Renal cortical epithelial cell (primary cell): ENCODE measurements at regions not wholly inside any gene's neighbourhood (a gene's known extent, or its start where the extent isn't known, plus 50 kb on each side); places are given as distances from the start of the nearest gene placed in this dataset.

Experiments
- DNase-seq: peaks from one replicate; pipeline ENCODE4 v3.0.0-alpha.2; 2011; ENCODE audit warnings: low read depth

DNA sequence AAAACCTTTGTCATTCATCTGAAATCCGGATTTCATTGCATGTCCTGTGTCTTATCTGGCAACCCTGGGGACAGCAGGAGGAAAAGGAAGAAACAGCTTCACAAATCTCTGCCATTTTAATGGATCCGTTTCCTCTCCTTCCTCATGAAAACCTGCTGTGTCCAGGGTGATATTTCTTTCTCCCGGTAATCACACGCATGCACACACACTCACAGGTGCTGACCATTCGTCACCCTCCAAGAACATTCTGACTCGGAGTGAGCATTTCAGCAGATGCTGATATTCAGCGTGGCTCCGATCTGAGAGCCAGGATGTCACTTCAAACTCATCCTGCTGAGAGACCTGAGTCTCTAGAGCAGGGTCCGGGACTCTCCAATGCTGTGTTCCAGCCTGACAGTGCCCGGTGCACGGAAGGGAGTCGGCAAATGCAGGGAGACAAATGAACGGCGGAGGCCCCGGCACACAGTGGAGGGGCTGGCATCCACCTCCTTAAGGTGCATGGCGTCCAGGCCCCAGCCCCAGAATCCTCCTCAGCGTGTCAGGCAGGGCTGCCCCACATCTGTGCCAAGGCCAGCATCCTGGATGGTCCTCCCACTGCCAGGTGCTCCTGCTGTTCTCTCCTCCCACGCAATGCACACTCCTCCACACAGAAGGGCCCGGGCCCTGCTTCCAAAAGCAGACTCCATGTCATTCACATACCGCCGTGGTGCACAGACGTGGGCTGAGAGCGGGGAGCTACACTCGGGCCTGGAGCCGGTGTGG is 70.7 kb downstream of the RBFOX3 start:
- no peak for DNase-seq

DNA sequence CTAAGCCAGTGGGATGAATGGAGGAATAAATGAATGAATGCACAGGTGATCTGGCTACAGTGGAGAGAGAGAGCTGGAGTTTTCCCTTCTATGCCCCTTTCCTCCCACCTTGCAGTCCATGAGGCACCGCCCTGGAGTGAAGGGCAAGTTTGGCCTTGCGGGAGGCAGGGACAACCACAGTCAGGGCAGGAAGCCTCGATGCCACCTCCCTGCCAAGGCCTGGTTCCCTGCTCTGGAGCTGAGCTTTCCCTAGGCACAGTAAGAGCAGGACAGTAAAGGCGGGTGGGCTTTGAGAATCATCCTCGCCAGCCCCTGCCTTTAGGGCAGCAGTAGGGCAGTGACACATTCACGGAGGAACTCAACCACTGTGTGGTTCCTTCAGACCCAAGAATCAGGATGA is 72.6 kb downstream of the RBFOX3 start:
- DNase-seq = no peak

DNA sequence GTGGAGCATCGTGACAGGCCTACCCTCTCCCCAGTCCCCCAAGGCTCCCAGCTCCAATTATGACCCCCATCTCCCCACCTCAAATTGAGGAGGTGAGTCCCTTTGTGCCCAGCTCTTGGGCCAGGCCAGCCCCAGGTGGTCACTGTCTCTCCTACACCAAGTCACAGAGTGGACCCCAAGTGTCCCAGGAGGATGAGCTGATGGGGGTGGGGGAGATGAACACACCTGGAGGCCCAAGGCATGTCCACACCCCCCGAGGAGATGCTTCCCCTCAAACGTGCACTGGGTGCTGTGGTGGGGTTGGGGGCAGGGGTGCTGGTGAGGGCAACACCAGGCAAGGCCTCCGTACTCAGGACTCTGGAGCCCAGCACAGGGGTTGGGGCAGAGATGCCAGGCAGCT is 73.2 kb downstream of the RBFOX3 start:
- no peak for DNase-seq

DNA sequence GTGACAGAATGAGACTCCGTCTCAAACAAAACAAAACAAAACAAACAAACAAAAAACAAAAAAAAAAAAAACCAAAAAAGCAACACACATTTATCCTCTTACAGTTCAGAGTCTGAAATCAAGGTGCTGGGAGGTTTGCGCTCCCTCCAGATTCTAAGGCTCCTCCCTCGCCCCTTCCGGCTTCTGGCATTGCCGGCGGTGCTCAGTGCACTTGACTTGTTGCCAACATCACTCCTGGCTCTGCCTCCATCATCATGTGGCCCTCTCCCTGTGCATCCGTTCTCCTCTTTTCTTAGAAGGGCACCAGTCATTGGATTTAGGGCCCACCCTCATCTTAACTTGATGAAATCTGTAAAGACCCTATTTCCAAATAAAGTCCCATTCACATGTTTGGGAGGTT is 73.8 kb downstream of the RBFOX3 start:
- no peak for DNase-seq

DNA sequence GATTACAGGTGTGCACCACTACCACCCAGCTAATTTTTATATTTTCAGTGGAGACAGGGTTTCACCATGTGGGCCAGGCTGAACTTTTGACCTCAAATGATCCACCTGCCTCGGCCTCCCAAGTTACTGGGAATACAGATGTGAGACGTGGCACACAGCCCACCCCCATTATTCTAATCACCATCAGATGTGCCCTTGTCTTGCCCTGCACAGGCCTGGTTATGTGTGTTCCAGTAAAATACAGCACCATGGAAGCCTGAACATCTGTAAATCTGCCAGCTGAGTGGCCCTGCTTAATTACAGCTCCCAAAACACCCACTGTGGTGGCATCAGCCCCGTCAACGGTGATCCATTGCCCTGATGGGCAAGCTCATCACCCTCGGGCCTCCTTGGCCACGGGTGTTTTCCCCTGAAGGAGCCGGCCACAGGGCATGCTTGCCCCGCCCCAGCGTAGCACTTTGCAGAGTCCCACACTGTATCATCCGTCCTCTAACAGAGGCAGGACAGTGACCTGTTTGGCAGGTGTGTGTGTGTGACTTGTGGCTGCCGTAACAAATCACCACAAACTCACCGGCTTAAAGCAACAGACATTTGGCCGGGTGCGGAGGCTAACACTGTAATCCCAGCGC is 74.5 kb downstream of the RBFOX3 start:
- no peak for DNase-seq

DNA sequence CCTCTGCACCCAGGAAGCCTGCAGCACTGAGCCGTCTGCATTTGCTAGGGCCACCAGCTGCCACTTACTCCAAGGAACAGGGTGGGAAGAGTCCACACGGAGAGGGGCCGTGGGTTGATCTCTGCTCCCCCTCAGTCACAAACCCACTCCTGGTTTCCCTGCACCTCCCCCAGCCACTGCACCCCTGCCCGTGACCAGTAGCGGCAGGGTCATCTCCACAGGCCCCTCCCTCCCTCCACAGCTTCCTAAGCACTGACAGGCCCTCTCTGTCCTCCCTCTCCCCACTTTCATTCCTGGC is 75.2 kb downstream of the RBFOX3 start:
- DNase-seq = no peak

DNA sequence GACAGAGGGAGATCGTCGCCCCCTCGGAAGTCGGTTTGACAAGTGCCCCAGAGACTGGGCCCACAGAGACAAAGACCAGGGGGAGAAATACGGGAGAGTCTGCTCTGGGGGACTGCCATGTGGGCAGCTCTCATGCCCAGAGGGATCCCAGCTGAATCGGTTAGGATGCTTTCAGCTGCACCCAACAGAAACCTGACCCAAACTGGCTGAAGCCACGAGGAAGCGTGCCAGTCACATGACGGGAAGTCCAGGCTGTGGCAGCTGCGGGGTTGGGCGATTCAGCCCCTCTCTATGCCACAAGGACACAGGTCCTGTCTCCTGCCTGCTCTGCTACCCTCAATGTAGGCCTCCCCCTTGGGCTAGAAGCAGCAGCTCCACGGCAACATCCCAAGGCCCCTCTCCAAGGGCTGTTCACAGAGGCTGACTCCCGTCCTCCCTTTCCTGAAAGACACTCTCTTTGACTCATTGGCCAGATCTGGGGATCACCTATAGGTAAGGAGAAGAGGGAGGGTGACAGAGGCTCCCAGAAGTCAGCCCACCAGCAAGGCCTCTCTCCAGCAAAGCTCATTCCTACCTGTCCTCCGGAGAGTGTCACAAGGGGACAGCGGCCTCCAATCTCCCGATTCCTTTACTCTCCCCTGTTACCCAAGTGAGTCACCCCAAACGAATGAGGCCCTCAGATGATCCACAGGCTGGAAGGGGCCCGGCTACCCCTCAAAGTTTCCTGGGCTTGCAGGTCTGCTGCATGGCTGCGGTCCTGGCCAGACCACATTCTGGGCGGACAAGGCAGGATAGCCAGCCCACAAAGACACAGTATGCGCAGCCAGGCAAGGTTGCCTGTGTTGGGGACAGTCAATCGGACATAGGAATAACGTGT is 75.8 kb downstream of the RBFOX3 start:
- DNase-seq = no peak

DNA sequence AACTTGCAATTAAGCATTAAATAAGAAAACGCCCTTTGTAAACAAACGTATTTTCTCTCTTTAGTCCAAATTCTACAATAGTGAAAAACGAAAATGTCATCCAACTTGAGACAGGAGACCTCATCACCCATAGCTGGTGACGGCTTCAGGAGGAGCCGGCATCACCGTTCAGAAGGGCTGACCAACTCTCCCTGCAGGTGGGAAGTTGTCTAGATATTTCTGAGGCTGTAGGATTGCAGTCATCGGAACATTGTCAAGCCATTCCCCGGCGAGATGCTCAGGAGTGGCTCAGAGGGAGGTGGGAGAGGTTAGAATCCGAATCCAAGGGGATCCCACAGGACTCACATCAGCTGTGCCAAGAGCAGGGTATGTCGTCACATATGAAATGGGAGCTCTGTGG is 76.7 kb downstream of the RBFOX3 start:
- DNase-seq = no peak

DNA sequence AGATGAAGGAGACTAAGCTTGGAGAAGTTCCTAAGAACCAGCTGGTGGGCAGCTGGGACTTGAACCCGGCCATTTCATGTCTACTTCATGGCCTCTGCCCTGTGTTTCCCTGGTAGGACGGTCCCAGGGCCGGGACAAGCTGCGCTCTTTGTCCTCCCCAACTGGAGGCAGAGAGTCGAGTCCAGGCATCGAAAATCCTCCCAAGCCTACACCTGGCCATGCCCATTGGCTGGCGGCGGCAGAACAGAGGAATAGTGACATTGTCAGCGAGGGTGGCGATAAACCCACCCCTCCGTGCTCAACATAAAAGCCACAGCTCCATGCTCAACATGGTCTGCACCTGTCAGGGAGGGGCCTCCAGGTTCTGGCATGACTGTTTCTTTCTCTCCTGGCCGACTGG is 77.7 kb downstream of the RBFOX3 start:
- DNase-seq = no peak

DNA sequence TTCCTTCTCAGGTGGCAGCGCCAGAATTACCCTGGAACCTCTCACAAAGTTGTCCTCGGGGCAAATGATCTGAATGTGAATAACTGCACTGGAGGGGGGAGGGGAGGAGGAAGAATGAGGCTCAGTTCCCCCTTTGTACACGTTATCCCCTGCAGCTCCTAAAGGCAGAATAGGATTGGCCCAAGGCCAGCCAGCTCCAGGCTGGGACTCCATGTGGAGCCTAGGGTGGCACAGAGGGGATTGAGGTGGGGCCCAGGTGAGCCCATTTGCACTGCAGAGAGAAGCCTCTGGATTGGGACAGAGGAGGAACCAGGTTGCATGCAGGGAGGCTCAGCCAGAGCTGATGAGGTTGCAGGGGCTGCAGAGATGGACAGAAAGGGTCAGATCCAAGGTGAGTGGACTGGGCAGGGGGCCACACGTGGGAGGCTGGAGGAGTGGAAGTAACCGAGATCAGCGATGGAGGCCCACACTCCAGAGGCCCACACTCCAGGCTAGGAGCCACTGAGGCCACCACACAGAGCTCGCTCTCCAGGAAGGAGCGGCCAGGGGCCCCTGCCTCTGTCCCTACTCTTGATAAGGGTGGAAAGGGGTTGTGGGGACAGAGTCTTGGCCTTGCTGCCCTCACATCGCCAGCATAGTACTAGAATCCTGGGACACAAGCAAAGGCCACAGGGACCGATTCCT is 78.6 kb downstream of the RBFOX3 start:
- DNase-seq = no peak

DNA sequence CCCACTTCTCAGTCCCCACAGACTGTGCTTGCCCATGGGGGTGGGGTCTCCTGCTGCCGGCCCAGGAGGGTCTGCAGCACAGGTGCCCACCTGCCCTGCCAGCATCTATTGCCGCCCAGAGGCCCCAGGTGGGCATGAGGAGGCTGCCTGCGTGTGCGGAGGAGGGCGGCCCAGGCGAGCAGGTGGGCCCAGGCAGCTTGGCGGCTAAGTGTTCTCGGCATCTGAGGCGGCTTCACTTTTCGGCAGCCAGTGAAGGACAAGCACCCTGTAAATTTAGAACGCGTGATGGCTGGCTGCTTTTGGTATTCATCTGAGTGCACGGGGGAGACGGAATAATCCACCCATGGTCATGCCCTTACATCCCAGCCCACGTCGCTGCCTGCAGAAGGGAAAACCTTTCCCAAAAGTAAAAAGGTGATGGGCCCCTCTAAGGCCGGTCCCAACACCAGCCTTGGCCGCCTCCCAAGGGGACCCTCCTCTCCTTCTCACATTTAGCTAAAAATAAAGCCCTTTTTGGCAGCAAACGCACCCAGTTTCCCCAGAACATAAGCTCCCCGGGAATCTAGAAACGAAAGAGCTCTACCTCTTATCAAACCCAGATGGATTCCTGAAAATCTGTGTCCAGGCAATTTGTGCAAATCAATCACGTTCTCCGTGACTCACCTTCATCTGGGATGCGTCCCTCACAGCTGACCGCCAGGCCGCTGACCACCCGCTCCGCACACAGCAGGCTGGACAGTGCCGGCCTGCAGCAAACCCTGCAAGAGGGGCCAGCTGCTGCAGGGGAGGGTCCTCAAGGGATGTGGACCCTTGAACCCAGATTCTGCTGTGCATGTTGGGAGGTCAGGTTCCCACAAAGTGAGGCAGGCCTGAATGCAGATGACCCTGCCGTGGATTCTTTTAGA is 79.4 kb downstream of the RBFOX3 start:
- no peak for DNase-seq

DNA sequence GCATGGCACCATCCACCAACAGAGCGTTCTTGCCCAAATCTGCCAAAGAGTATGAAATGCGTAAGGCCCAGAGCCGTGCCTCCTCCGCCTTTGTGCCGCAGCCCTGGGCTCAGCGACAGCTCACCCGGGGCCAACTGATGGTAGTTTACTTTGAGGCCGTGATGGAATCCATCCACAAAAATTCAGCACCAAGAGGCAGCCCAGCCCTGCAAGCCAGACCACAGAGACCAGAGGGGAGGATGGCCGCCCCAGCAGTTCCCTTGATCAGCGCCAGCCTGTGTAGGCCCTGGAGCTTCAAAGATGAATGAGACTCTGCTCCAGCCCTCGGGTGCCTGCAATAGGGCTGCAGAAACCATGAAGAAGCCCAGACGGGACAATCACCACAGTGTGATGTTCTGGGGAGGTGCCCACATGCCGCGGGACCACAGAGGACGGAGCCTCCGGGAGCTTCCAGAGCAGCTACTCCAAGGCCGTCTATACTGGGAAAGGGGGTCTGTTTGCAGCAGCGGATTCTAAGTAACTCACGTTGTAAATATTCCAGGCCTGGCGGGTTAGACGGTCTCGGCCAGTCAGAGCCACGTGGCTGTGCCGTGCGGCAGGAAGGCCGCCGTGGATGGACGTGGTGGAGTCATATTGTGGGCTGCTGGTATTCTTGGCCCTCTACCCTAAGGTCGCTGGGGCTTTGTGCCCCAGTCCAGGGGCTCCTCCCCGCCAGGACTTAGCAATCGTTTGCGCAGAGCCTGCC is 80.3 kb downstream of the RBFOX3 start:
- DNase-seq = no peak

DNA sequence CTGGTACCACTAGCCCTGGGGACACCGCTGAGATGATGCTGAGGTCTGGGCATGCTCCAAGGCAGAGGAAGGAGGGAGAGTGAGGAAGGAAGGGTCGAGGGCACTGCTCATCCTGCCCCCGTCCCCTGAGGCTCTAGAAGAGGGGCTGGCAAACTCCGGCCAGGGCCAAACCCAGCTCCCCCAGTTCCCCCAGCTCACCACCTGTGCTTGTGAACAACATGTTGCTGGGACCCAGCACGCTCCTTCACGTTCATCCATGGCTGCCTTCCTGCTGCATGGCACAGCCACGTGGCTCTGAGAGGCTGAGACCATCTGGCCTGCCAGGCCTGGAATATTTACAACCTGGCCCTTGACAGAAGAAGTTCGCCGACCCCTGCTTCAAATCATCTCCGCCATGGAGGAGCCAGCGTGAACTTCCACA is 81.2 kb downstream of the RBFOX3 start:
- DNase-seq = no peak

DNA sequence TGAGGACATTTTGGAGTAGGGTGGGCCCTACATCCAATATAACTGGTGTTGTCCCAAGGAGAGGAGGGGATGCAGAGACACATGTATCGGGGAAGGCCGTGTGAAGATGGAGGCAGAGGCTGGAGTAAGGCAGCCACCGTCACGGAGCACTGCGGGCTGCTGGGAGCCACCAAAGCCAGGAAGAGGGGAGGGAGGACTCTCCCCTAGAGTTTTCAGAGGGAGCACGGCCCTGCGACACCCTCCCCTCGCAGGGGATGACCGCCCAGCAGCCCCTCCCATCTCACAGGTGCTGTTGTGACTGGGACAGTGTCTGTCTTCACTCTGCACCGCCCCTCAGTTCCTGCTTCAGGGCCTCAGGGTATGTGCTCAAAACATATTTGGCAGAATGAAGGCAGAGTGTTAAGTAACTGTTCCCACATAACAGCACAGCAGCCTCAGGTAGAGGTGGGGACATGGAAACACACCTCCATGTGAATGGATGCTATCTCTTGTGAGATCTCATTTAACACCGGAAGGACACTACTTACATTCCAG is 82.2 kb downstream of the RBFOX3 start:
- DNase-seq = no peak

DNA sequence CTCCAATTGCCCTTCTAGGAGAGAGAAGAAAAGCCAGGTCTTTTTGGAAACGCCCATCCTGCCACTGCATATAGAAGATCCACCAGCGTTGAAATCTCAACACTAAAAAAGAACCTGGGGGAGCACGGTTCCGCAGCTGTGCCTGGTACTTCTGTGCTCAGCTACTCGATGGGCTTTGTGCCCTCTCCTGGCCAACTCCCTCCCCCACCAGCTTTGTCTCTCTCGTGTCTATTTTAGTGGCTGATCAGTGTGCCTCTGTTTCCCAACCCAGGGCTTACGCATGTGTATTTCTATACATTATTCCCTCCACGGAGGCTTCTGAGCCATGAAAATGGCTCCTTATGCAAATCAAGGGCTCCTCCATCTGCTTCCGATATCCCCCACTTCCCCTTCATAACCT is 83.5 kb downstream of the RBFOX3 start:
- DNase-seq = no peak

DNA sequence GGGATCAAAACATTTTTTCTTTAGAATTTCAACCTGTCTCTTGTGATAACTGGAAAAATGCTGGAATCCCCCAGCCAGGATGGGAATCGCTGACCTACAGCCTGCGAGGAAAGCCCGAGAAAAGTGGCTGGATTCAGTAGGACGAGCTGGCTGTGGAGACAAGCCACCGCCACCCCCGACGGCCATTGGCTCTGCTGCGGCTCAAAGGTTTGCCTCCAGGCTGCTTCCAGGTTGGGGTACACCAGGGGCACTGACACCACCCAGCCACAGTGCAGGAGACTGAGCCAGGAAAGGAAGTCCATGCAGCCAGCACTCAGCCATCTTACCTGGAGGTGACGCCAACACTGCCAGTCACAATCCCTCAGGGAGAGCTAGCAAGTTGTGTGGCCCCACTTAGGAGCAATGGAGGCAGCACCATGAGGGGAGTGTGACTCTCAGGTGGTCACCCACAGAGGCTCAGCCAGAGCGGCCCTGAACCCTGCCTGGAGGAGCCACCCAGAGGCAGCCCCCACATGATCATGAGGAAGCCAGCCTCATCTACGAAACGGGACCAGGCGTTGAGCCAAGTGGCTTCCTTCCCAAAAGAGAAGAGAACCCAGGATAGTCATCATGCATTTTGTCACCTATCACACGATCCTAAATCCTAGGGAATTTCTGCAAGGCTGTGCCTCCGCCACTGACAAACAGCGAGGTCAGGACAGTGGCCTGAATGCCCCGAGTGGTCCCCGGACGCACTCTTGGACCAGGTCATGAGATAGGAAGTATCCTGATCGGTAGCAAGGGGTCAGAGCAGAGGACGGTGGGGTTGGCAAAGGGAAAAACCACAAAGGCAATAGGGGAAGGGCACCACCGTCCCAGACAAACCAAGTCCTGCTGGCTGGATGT is 84.8 kb downstream of the RBFOX3 start:
- DNase-seq = no peak

DNA sequence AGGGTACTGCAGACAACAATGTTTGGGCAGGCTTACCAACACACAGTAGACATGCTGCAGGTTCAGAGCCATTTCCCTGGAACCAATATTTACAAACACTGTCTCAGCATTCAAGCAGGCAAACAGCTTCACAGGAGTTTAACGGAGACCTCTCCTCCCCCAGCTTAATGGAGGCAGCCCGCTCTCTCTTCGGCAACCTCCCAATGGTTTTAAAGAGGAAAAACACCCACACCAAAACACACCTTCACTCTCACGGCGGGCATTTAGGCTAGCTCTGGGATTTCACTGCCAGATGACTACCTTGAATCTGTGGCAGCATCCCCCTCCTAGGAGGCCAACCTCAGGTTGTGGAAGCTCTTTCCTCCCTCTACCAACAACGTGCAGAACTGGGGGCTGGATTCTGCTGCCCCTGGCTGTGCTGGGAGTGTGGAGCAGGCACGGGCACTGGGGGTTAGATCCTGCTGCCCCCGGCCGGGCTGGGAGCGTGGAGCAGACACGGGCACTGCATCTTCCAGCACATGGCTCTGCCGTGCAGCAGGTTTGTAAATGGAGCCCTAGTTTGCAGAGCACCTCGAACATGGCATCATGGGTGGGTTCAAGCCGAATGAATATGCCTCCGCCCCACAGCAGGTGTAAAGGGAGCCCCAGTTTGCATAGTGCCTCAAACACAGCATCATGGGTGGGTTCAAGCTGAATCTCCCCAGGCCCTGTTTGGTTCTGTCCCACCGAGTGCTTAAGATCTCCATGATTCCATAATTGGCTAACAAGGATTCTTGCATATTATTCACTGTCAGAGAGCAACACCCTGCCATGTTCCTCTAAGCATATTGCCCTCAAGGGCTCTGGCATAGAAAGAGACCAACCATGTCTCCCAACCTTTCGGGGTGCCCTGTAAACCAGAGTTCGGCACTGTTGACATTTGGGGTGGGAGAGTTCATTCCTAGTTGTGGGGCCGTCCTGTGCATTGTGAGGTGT is 86.4 kb downstream of the RBFOX3 start:
- DNase-seq = no peak

DNA sequence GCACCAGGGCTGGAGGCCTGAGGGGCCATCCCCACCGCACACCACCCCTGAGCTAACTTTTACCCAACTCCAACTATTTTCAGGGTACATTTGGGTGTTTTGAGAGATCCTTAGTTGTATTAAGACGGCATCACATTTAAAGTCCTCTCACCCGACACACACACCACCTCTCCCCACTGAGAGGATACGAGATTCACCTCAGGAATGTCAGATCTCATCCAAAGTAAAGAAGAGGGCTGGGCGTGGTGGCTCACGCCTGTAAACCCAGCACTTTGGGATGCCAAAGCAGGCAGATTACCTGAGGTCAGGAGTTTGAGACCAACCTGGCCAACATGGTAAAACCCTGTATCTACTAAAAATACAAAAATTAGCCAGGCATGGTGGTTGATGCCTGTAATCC is 88.4 kb downstream of the RBFOX3 start:
- no peak for DNase-seq
